ENCODE measurements at regions not wholly inside any gene's neighbourhood (a gene's known extent, or its start where the extent isn't known, plus 50 kb on each side); places are given as distances from the start of the nearest gene placed in this dataset.

- no peak for DNase-seq (ENCODE audit: low read depth)
- H3K4me3 ChIP-seq (ENCODE audit: low read length): no peak overlapping the region
- no peak for TF ChIP-seq CTCF (IDR thresholded peaks at IDR 0.05; ENCODE audit: insufficient read depth, low read depth, low read length, missing control alignments)
Observed at GRCh38 chr3:159823780-159824179, 164.9 kb upstream of the IL12A start.

DNA sequence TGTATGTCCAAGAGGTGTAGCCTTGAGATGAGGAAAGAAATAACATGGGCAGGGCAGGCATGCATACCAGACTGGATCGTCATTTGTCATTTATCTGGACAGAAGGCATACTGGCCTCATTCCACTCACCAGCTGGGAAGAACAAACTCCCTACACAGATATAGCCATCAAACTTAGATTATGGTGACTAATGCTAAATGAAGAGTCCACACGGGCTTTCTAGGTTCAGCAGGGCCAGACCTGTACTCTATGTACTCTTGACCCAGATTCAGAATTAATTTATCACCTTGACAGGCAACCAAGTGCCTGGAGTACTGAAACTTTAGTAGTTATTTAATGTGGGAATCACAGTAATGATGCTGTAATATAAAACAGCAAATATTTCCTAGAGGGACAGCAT lies 164.3 kb upstream of the IL12A start:
- peak; percentile 85 for DNase-seq (ENCODE audit: low read depth)
- no peak overlapping the region for H3K4me3 ChIP-seq (ENCODE audit: low read length)
- TF ChIP-seq CTCF (IDR thresholded peaks at IDR 0.05; ENCODE audit: insufficient read depth, low read depth, low read length, missing control alignments): no peak

DNA sequence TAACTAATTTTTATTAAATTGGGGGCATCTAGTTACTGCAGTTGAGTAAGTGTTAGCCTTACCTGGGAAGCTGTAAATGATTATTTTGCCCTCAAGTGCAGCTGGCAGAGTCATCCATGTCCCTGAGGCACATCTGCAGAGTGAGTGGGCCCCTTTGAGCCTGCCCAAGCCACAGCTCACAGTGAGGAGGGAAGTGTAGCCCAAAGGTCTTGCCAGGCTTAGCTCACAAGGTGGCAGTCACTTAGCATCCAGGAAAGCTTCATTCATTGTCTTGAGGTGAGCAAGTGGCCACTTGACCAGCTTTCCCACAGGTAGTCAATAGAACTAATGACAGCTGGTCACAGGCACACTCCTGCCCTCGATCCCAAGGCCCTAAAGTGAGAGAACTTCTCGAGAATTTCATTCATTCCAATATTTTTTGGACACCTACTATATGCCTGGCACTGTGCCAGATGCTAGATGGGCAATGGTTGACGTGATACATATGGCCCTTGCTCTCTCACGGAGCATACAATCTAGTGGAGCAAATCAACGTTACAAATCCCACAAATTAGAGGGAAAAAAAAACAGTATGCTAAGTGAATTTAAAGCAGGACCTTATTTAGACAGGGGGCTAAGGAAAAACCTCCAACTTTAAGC lies 163.3 kb upstream of the IL12A start:
- TF ChIP-seq CTCF (IDR thresholded peaks at IDR 0.05; ENCODE audit: insufficient read depth, low read depth, low read length, missing control alignments): peak; percentile 11
- no peak for DNase-seq (ENCODE audit: low read depth)
- H3K4me3 ChIP-seq (ENCODE audit: low read length): no peak overlapping the region

DNA sequence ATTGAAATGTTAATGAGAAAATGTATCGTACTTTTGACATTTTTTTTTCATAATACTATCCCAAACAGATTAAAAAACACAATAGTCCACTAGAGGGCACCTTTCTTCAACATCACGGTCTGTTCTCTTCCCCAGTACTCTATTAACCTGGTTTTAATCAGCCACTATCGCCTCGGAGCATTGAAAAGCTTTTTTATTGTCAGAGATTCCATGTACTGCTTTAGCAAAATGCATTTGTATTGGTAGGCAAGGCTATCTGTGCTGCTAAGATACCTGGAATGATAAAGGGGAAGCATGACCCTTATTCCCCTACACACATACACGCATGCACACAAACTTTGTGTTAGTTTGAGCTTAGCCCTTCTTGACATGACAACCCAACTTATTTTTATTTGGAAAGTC lies 160.1 kb upstream of the IL12A start:
- peak; percentile 55 for TF ChIP-seq CTCF (IDR thresholded peaks at IDR 0.05; ENCODE audit: insufficient read depth, low read depth, low read length, missing control alignments)
- no peak overlapping the region for H3K4me3 ChIP-seq (ENCODE audit: low read length)
- peak; percentile 72 for DNase-seq (ENCODE audit: low read depth)

GRCh38 chr3:159829056-159829455 lies 159.6 kb upstream of the IL12A start:
- no peak overlapping the region for H3K4me3 ChIP-seq (ENCODE audit: low read length)
- TF ChIP-seq CTCF (IDR thresholded peaks at IDR 0.05; ENCODE audit: insufficient read depth, low read depth, low read length, missing control alignments): no peak
- no peak for DNase-seq (ENCODE audit: low read depth)

DNA sequence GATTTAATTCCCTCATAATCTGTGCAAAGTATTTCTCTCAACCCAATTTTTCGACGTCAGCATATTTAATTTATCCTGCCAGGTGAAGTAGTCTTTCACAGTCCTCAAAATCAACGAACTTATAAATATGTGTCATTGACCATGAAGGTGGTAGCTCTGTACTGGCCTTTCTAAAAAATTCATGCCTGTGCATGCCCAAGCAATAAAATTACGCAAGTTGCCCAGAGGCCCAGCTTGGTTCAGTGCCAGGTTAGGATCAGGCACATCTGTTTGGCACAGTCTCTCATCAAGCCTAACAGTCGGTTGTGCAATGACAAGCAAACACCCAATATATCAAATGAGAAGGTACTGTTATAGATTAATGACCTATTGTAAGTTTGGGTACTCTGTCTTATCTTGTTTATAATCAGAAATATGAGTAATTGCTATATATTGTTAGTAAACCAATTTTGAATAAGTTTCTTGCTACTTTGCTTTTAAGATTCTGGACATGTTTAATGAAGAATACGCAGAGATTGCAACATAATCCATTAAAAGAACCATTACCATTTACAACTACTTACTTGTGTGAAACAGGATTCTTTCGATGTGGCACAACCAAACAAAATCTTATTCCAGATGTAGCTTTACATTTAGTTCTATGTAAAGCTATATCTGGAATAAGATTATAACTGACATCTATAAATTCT lies 159.0 kb upstream of the IL12A start:
- no peak for TF ChIP-seq CTCF (IDR thresholded peaks at IDR 0.05; ENCODE audit: insufficient read depth, low read depth, low read length, missing control alignments)
- no peak overlapping the region for H3K4me3 ChIP-seq (ENCODE audit: low read length)
- peak; percentile 98 for DNase-seq (ENCODE audit: low read depth)
